ENCODE measurements at regions not wholly inside any gene's neighbourhood (a gene's known extent, or its start where the extent isn't known, plus 50 kb on each side); places are given as distances from the start of the nearest gene placed in this dataset.

GRCh38 chr18:77948567-77948966 is 698.9 kb downstream of the GALR1 start:
- no TSS peak for BruUV-seq (replicated peaks)
- DNase-seq (ENCODE audit: low spot score) (no peak), FAIRE-seq (no peak), ATAC-seq (no peak)
- TF ChIP-seq MED13 (CRISPR knock-in tag; IDR thresholded peaks at IDR 0.05), result no peak
- TF ChIP-seq ZMAT5 (CRISPR knock-in tag; IDR thresholded peaks at IDR 0.05; ENCODE audit: borderline replicate concordance, low read depth), result no peak
- TF ChIP-seq JUNB (CRISPR knock-in tag; IDR thresholded peaks at IDR 0.05; ENCODE audit: borderline replicate concordance), result no peak
- TF ChIP-seq ZFP91 (CRISPR knock-in tag; IDR thresholded peaks at IDR 0.05; ENCODE audit: borderline replicate concordance), result no peak
- no peak for TF ChIP-seq FOSL2 (CRISPR knock-in tag; IDR thresholded peaks at IDR 0.05)
- TF ChIP-seq SMAD9 (CRISPR knock-in tag; IDR thresholded peaks at IDR 0.05), result no peak
- TF ChIP-seq ZNF83 (CRISPR knock-in tag; IDR thresholded peaks at IDR 0.05; ENCODE audit: borderline replicate concordance), result no peak
- TF ChIP-seq ZNF850 (CRISPR knock-in tag; conservative IDR thresholded peaks at IDR 0.05), result no peak
- TF ChIP-seq SOX6 (IDR thresholded peaks at IDR 0.05), result no peak
- TF ChIP-seq SOX6 (CRISPR knock-in tag; IDR thresholded peaks at IDR 0.05), result no peak
- in situ Hi-C loops (cut with HindIII; ENCODE audit: extremely low pct_ligation_motif_present, low pct_unique_long_range_greater_than_20kb) (no loop called here), intact Hi-C loops (cut with micrococcal nuclease; ENCODE audit: unreplicated experiment) (no loop called here)
- H3K9ac ChIP-seq (ENCODE audit: insufficient read depth, low read depth, low read length), result no peak overlapping the region
- H3K9me3 ChIP-seq (ENCODE audit: low read length), result no peaks in the 10 kb centered on the region
- H3K36me3 ChIP-seq (replicated peaks in 1 of 2; ENCODE audit: control insufficient read depth in 1 of 2, insufficient read depth in 2 of 2, low read length in 2 of 2), result no peaks in the 10 kb centered on the region
- H3K79me2 ChIP-seq (ENCODE audit: insufficient read depth, low read length), result no peaks in the 10 kb centered on the region
- WGBS (ENCODE audit: low lambda C conversion rate), result 0% methylated on average over 2 of the region's 2 CpGs
- H3K4me2 ChIP-seq (ENCODE audit: low read depth, low read length), result no peak overlapping the region
- POLR2A ChIA-PET, result no interaction called here
- no peak overlapping the region for H3K27ac ChIP-seq (ENCODE audit: extremely low read length, insufficient read depth, low read length)
- peaks cover 0 to 11% of the 10 kb centered on the region in 2 experiments; a peak in 2 of 5 replicates for H3K27me3 ChIP-seq (ENCODE audit: control insufficient read depth in 1 of 2, insufficient read depth in 2 of 2, low read length in 2 of 2)
- CTCF ChIA-PET (ENCODE audit: low intra/inter-chr PET ratio, low total read pairs), result no interaction called here
- no peak overlapping the region for H2AFZ ChIP-seq (ENCODE audit: low read length)
- no peaks in the 10 kb centered on the region for H4K20me1 ChIP-seq (ENCODE audit: insufficient read depth, low read length)
- no peak overlapping the region for H3K4me3 ChIP-seq (replicated peaks in 1 of 3; ENCODE audit: insufficient read depth in 1 of 3, low read depth in 2 of 3, low read length in 3 of 3)
- no peaks in the 10 kb centered on the region for H3K4me1 ChIP-seq (ENCODE audit: insufficient read depth, low read length)

Data from HepG2 (cell line).